NCI-H146 (cell line): ENCODE measurements at regions not wholly inside any gene's neighbourhood (a gene's known extent, or its start where the extent isn't known, plus 50 kb on each side); places are given as distances from the start of the nearest gene placed in this dataset.
"Not testable (repeated sequence)": the region's sequence is repeated elsewhere in the genome, so short reads cannot be mapped to it uniquely, and the experiment has no call there.

ENCODE experiments used
- DNase-seq: peaks from one replicate; lab custom pipeline; 2025; lab: John Stamatoyannopoulos, UW

GRCh38 chr4:134145369-134145768, 56.2 kb downstream of the PABPC4L start:
- no peak for DNase-seq

GRCh38 chr4:134144337-134144736, 57.3 kb downstream of the PABPC4L start:
- no peak for DNase-seq

GRCh38 chr4:134141728-134142127, 59.9 kb downstream of the PABPC4L start:
- DNase-seq, result no peak

- no peak for DNase-seq
These were observed 62.4 kb downstream of the PABPC4L start for GRCh38 chr4:134139188-134139587.

- no peak for DNase-seq
These were observed 69.4 kb downstream of the PABPC4L start for GRCh38 chr4:134132086-134132783.

GRCh38 chr4:134126955-134127354, 74.6 kb downstream of the PABPC4L start:
- DNase-seq, result no peak

- no peak for DNase-seq
These were observed 75.5 kb downstream of the PABPC4L start for GRCh38 chr4:134126000-134126560.

GRCh38 chr4:134122903-134123302, 78.7 kb downstream of the PABPC4L start:
- no peak for DNase-seq

GRCh38 chr4:134117392-134118183, 84.0 kb downstream of the PABPC4L start:
- no peak for DNase-seq

- DNase-seq, result no peak
These were observed 111.7 kb downstream of the PABPC4L start for GRCh38 chr4:134089885-134090284.

GRCh38 chr4:134085496-134085895, 116.1 kb downstream of the PABPC4L start:
- DNase-seq, result no peak

GRCh38 chr4:134079085-134079484, 122.5 kb downstream of the PABPC4L start:
- DNase-seq, result not testable (repeated sequence)

- no peak for DNase-seq
These were observed 123.2 kb downstream of the PABPC4L start for GRCh38 chr4:134078230-134078914.

GRCh38 chr4:134073711-134074110, 127.9 kb downstream of the PABPC4L start:
- no peak for DNase-seq

- no peak for DNase-seq
These were observed 129.5 kb downstream of the PABPC4L start for GRCh38 chr4:134072137-134072536.

- DNase-seq, result no peak
These were observed 131.4 kb downstream of the PABPC4L start for GRCh38 chr4:134070174-134070573.

- no peak for DNase-seq
These were observed 144.2 kb downstream of the PABPC4L start for GRCh38 chr4:134057356-134057755.

- DNase-seq, result not testable (repeated sequence)
These were observed 155.4 kb downstream of the PABPC4L start for GRCh38 chr4:134046221-134046620.

GRCh38 chr4:134045411-134045810, 156.2 kb downstream of the PABPC4L start:
- no peak for DNase-seq

- DNase-seq, result no peak
These were observed 158.3 kb downstream of the PABPC4L start for GRCh38 chr4:134043266-134043665.

- no peak for DNase-seq
These were observed 173.2 kb downstream of the PABPC4L start for GRCh38 chr4:134028421-134028820.

- DNase-seq, result no peak
These were observed 173.7 kb downstream of the PABPC4L start for GRCh38 chr4:134027931-134028330.
